Endothelial cell (in vitro differentiated cells): ENCODE measurements at regions not wholly inside any gene's neighbourhood (a gene's known extent, or its start where the extent isn't known, plus 50 kb on each side); places are given as distances from the start of the nearest gene placed in this dataset.

Source experiments
- DNase-seq: peaks from one replicate; pipeline ENCODE4 v3.0.0; 2021; ENCODE audit warnings: low spot score
- H3K27ac Mint-ChIP-seq: one replicate; pipeline ENCODE4 v1.8.0; 2021; ENCODE audit warnings: mixed read lengths, inconsistent platforms; ENCODE audit not compliant: unreplicated experiment
- H3K27me3 Mint-ChIP-seq: one replicate; pipeline ENCODE4 v1.8.0; 2021; ENCODE audit warnings: mild to moderate bottlenecking, moderate library complexity, mixed read lengths, inconsistent platforms; ENCODE audit not compliant: unreplicated experiment
- H3K36me3 Mint-ChIP-seq: one replicate; pipeline ENCODE4 v1.8.0; 2021; ENCODE audit warnings: mild to moderate bottlenecking, low read depth, mixed read lengths, inconsistent platforms; ENCODE audit not compliant: unreplicated experiment
- H3K4me1 Mint-ChIP-seq: one replicate; pipeline ENCODE4 v1.8.0; 2021; ENCODE audit warnings: mild to moderate bottlenecking, mixed read lengths, inconsistent platforms; ENCODE audit not compliant: unreplicated experiment
- H3K4me3 Mint-ChIP-seq: one replicate; pipeline ENCODE4 v1.8.0; 2021; ENCODE audit warnings: mild to moderate bottlenecking, mixed read lengths, inconsistent platforms; ENCODE audit not compliant: unreplicated experiment
- H3K9me3 Mint-ChIP-seq: one replicate; pipeline ENCODE4 v1.8.0; 2021; ENCODE audit warnings: mixed read lengths, inconsistent platforms; ENCODE audit not compliant: unreplicated experiment
- TF ChIP-seq, protein P1 (sequence below): fragments of 200-600 bp; sonication (generic); IDR thresholded peaks from one replicate; pipeline ENCODE4 v1.5.0; 2021; ENCODE audit warnings: antibody characterized with exemption; ENCODE audit not compliant: unreplicated experiment

DNA sequence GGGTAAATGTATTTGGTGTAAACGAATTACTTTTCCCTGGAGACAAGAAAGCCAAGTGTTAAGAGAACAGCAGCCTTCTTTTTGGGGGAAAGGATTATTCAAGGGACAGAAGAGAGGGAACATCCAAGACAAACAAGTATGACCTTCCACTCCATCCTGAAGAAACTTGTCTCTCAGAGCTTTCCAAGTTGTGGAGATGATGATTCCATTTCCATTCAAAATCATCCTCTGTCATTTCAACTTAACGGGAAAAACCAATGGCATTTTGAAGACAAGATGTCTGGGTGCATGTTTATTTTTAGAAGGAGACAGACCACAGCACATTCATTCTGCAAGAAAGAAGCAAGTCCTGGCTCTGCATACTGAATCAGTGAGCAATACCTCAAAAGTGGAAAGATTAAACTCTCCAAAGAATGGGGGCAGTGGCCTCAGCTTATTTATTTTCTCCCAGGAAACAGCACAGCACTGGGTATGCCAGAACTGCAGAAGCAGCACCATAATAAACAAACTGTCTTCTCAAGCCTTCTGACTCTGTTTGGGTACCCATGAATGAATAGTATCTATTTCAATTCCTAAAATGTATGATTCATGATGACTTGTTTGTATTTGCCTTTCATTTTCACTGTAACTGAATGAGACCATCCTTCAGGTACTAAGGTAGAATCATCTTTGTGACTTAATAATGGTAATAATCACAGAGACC is 541.0 kb downstream of the RFC3 start:
- Mint-ChIP-seq H3K9me3 (no peaks in the 10 kb centered on the region), H3K4me1 (no peaks in the 10 kb centered on the region), H3K27me3 (peaks cover 1% of the 10 kb centered on the region), H3K36me3 (no peaks in the 10 kb centered on the region), H3K27ac (no peak overlapping the region), H3K4me3 (no peak overlapping the region)
- DNase-seq, result no peak
- TF ChIP-seq, protein P1, sequence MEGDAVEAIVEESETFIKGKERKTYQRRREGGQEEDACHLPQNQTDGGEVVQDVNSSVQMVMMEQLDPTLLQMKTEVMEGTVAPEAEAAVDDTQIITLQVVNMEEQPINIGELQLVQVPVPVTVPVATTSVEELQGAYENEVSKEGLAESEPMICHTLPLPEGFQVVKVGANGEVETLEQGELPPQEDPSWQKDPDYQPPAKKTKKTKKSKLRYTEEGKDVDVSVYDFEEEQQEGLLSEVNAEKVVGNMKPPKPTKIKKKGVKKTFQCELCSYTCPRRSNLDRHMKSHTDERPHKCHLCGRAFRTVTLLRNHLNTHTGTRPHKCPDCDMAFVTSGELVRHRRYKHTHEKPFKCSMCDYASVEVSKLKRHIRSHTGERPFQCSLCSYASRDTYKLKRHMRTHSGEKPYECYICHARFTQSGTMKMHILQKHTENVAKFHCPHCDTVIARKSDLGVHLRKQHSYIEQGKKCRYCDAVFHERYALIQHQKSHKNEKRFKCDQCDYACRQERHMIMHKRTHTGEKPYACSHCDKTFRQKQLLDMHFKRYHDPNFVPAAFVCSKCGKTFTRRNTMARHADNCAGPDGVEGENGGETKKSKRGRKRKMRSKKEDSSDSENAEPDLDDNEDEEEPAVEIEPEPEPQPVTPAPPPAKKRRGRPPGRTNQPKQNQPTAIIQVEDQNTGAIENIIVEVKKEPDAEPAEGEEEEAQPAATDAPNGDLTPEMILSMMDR, result no peak

DNA sequence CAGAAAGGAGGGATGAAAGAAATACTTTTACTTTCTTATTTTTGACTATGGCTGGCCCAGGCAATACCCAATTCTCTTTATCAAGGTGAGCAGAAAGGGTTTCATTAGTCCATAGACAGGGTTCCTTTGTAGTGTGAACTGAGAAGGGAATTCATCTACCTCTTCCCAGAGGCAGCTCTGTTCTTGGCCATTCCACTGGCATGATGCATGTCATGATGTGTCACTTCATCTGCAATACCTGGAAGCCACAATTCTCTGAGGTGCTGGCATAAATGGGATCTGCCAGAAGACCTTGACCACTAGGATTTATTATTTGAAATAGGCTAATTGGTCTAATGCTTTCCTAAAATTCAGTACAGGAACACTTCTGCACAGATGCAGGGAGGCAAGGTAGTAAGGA is 542.8 kb downstream of the RFC3 start:
- Mint-ChIP-seq H3K9me3 (no peaks in the 10 kb centered on the region), H3K36me3 (no peaks in the 10 kb centered on the region), H3K4me1 (no peaks in the 10 kb centered on the region), H3K4me3 (no peak overlapping the region), H3K27ac (no peak overlapping the region), H3K27me3 (peaks cover 1% of the 10 kb centered on the region)
- DNase-seq, result no peak
- TF ChIP-seq, protein P1, result no peak

DNA sequence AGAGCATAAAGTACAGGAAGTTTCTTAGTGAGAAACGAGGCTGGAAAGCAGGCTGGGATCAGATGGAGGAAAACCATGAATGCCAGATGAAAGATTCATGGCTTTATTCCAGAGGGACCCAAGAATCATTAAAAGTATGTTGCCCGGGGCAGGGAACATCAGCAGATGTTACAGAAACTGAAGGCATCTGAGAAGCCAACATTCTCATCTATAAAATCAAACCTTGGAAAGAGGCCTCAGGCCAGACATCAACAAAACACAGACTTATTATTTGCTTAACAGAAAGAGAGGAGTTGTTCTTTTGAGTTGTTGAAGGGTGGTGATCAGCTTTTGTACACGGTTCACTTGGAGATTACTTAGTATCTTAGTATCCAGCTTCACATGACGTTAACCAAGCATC is 543.6 kb downstream of the RFC3 start:
- TF ChIP-seq, protein P1, result no peak
- no peak overlapping the region for H3K4me3 Mint-ChIP-seq
- H3K36me3 Mint-ChIP-seq, result no peaks in the 10 kb centered on the region
- no peaks in the 10 kb centered on the region for H3K27me3 Mint-ChIP-seq
- no peaks in the 10 kb centered on the region for H3K4me1 Mint-ChIP-seq
- H3K9me3 Mint-ChIP-seq, result no peaks in the 10 kb centered on the region
- DNase-seq, result no peak
- no peak overlapping the region for H3K27ac Mint-ChIP-seq

DNA sequence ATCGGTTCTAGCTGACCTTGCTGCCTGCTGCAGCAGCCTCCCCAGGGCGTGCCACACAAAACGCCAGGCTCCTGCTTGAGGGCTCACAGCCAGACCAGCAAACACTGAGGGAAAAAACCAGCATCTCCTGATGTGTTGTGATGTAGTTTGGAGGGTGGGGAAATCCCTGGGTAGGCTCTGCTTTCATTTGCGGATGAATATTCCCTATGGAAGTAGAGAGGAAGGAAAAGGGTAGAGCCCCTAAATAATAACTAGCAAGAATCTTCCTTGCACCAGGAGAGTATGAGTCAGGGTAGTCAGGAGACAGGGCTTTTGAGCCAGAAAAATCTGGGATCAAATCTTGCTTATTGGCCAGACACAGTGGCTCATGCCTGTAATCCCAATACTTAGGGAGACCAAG is 545.3 kb downstream of the RFC3 start:
- TF ChIP-seq, protein P1, result no peak
- H3K27ac Mint-ChIP-seq, result no peak overlapping the region
- H3K36me3 Mint-ChIP-seq, result no peaks in the 10 kb centered on the region
- no peak overlapping the region for H3K4me3 Mint-ChIP-seq
- no peaks in the 10 kb centered on the region for H3K4me1 Mint-ChIP-seq
- H3K9me3 Mint-ChIP-seq, result no peaks in the 10 kb centered on the region
- no peak for DNase-seq
- no peaks in the 10 kb centered on the region for H3K27me3 Mint-ChIP-seq

DNA sequence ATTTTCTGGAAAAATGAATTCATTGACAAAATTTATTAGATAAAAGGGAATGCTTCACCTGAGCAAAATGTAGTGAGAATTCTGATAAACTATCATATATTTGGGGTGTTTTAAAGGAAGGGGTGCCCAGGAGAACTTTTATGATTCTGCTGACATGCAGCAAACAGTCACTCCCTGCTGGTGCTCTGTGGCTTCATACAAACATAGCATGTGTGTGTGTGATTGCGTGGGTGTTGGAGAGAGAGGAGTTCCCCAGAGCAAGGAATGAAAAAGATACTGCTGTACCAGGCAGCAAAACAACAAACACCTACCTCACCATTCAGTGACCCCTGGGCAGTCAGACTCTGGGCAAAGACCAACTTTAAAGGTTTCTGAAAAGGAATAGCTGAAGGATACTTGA is 546.7 kb downstream of the RFC3 start:
- no peak for DNase-seq
- TF ChIP-seq, protein P1, result no peak
- Mint-ChIP-seq H3K4me3 (no peak overlapping the region), H3K9me3 (no peaks in the 10 kb centered on the region), H3K36me3 (no peaks in the 10 kb centered on the region), H3K27ac (no peak overlapping the region), H3K27me3 (no peaks in the 10 kb centered on the region), H3K4me1 (no peaks in the 10 kb centered on the region)
